Putamen (tissue), 1 donor: ENCODE measurements at regions not wholly inside any gene's neighbourhood (a gene's known extent, or its start where the extent isn't known, plus 50 kb on each side); places are given as distances from the start of the nearest gene placed in this dataset.

Experiments used
- DNase-seq: peaks from one replicate; pipeline ENCODE4 v3.0.0-alpha.2; 2016; ENCODE audit warnings: low spot score

- DNase-seq, result no peak
These were observed 499.1 kb upstream of the USP24 start for GRCh38 chr1:55714230-55714629.

DNA sequence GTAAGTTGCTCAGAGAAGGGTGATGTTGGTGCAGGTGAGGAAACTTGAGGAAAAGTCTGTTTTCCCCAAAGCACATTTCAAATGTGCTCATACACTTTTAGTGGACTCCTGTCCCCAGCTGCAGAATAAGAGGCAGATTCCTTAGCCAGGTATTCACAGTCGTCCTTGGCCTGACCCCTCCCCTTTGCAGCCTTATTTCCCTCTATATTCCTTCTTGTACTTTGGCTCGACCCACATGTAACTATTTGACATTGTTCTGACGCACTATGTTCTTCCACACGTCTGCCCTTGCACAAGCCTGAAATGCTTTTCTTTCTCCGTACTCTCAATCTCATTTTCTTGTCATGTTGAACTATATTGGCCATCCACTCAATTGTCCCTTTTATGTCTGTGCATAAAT, 498.4 kb upstream of the USP24 start:
- DNase-seq, result no peak

GRCh38 chr1:55712148-55712547, 497.0 kb upstream of the USP24 start:
- DNase-seq, result no peak

GRCh38 chr1:55708781-55709180, 493.6 kb upstream of the USP24 start:
- no peak for DNase-seq

DNA sequence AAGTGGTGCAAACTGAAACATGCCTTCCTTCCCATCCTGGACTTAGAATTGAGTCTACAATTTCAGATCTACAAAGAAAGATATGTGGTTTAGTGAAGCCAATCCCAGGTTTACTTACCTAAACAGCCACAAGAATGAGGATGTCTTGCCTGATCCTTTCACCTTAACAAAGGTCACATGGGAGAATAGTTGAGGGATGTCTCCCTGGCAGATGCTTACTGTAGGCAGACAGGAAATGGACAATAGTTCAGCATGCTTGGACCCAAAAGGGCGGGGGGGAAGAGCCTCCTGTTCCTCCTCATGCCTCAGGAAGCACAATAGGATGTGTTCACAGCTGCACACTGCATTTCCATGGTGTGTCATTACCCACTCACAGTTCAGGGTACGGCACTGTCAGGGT, 492.7 kb upstream of the USP24 start:
- DNase-seq, result no peak

DNA sequence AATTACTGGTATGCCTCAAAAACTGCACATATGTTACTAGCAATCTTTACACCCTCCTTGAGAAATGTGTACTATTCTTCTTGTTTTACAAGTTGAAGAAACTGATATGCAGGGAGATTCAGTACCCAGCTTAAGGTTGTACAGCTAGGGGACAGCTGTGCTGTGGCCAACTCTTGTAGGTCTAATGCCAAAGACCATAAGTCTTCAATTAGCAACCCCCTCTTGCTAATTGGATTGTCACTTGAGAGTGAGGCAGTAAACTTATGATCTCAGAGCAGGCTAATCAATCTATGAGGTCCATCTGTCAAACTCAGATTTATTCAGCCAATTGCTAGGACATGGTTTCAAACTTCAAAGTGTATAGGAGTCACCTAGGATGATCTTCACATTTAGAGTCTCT, 492.0 kb upstream of the USP24 start:
- DNase-seq, result no peak

GRCh38 chr1:55706397-55706796, 491.2 kb upstream of the USP24 start:
- DNase-seq, result no peak

DNA sequence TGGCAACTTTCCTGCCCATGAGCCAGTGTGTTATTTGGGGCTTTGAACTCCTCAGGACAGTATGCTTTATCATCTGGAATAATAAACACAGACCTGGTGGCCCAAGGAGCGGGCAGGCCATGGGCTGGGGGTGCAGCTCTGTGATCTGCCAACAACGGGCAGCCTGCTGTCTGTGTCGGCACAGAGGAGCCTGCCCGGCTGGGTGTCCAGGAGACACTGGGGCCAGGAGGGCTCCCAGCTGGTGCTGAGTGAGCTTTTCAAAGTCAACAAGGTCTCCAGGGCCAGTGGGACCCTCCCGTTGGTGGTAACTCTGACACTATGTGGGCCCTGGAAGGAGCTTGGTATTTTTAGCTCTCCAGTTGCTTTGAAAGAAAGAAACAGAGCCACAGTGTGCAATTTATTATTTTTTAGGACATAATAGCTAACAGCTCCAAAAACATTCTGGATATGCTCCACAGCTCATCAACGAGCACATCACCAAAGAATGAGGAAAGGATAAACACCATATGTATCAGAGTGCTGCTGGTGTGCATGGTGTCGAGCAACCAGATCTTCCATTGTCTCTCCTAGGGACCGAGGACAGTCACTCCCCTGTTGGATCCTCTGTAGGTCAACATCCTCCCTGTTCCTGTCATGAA, 488.7 kb upstream of the USP24 start:
- DNase-seq, result no peak

DNA sequence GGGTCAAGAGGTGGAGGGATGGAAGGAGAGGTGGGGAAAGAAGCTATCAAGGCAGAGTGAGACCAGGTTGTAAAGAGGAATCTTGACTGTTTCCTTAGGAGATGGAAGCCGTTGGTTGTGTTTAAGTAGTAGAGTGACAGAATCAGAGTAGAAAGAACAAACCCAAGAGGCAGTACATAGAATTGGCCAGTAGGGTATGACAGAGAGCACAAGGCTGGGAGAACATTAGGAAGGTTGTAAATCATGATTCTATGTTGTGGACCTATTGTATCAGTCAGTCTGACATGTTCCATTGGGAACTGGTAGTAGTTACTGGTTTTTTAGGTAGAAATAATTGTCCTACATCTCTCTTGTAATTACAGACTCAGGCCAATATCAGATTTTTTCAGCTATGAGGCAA, 486.9 kb upstream of the USP24 start:
- DNase-seq, result no peak

GRCh38 chr1:55700359-55701130, 485.4 kb upstream of the USP24 start:
- DNase-seq, result no peak

GRCh38 chr1:55699228-55699627, 484.1 kb upstream of the USP24 start:
- no peak for DNase-seq

- no peak for DNase-seq
These were observed 482.9 kb upstream of the USP24 start for GRCh38 chr1:55697997-55698535.

DNA sequence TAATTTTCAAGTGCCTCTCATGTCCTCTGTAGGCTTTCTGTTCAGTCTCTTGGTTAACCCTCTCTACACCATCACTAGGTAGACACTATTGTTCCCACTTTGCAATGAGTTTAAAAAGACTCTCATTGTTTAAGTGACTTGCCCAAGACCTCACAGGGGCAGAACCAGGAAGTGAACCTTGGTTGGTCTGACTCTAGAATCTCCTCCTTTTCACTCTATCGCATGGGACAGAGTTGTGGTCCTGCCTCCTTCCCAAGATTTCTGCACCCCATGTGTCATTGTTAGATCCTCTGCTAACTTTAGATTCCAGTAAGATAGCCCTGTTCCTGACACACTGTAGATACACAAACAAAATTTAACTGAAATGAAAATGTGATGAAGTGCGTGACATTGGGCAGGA, 481.7 kb upstream of the USP24 start:
- no peak for DNase-seq

- DNase-seq, result no peak
These were observed 481.1 kb upstream of the USP24 start for GRCh38 chr1:55696181-55696754.

- DNase-seq, result no peak
These were observed 480.4 kb upstream of the USP24 start for GRCh38 chr1:55695552-55695951.

DNA sequence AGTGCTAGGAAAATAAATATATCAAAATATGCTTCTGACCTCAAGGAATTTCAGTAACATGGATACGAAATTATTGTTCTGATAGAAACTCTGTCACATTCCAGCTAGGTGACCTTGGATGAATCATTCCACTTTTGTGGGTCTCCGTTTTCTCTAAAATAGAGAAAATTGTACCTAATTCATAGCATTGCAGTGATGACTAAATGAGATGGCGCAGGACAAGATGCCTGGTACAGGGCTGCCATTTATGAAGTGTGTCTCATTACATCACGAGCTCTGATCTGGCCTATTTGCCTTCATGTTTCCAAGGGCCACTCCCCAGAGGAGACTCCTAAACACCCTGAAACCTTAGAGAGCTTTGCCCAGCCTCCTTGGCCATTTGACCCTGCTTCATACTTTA, 480.0 kb upstream of the USP24 start:
- DNase-seq, result no peak

DNA sequence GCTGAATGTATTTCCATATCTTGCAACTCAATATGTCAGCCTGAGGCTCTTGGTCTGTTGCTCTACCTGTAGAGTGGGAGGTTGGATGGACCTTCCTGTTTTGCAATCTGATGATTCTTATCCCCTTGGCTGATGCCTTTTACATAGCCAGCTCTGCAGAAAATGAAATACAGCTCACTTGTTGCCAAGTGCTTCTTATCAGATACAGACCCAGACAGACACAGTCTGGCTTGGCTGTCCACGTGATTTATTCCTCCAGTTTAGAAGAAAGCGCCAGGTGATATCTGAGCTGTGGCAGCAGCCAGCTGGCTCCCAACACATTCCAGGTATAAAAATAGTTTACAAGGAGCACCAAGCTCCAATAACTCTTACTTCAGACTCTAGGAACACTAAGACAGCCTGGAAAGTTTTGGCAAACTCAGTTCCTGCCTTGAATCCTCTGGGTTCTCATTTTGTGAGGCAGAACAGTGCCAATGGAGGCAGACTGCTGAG, 479.2 kb upstream of the USP24 start:
- no peak for DNase-seq

- no peak for DNase-seq
These were observed 477.6 kb upstream of the USP24 start for GRCh38 chr1:55692726-55693125.

- no peak for DNase-seq
These were observed 475.2 kb upstream of the USP24 start for GRCh38 chr1:55690366-55690765.

- DNase-seq, result no peak
These were observed 474.6 kb upstream of the USP24 start for GRCh38 chr1:55689800-55690199.

- DNase-seq, result no peak
These were observed 470.4 kb upstream of the USP24 start for GRCh38 chr1:55685560-55685959.

- DNase-seq, result no peak
These were observed 469.0 kb upstream of the USP24 start for GRCh38 chr1:55684131-55684650.

DNA sequence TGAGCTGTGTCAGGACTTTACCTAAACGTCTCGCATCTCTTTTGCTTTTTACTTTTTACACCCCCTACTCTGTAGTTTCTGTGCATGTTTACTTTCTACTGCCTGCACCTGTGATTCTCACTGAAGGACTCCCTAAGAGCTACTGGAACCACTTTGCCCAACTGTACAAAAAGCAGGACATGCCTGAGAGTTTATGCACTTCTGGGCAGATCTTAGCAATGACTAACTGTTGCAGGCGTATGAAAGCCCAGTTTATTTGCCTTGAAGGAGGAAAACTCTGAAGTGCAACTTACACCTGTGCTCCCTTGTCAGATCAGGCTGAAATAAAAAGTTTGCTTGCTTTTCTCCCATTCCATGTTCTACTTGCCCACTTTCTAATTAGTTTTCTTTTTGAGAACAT, 467.0 kb upstream of the USP24 start:
- DNase-seq, result no peak
